ENCODE measurements at regions not wholly inside any gene's neighbourhood (a gene's known extent, or its start where the extent isn't known, plus 50 kb on each side); places are given as distances from the start of the nearest gene placed in this dataset.

GRCh38 chr9:83138422-83139135 lies 75.6 kb upstream of the RASEF start:
- no peak overlapping the region for H3K9ac ChIP-seq
- no peak overlapping the region for H3K4me3 ChIP-seq
- no peak overlapping the region for H2AFZ ChIP-seq (replicated peaks)
- no peak for DNase-seq (ENCODE audit: low spot score)
- no peaks in the 10 kb centered on the region for H3F3A ChIP-seq (ENCODE audit: low read depth)
- no peaks in the 10 kb centered on the region for H3K9me3 Mint-ChIP-seq
- no peak overlapping the region for H3K4me3 Mint-ChIP-seq
- peaks cover 3% of the 10 kb centered on the region for H3K4me1 Mint-ChIP-seq
- H3K36me3 Mint-ChIP-seq = no peaks in the 10 kb centered on the region
- H3K4me2 ChIP-seq = no peak overlapping the region
- TF ChIP-seq EZH2 (IDR thresholded peaks at IDR 0.05) = no peak
- TF ChIP-seq EZH2phosphoT487 (IDR thresholded peaks at IDR 0.05) = no peak
- TF ChIP-seq CTCF (IDR thresholded peaks at IDR 0.05) = no peak
- no peaks in the 10 kb centered on the region for H3K9me3 ChIP-seq (ENCODE audit: low read depth)
- H3K27ac ChIP-seq = no peak overlapping the region
- H3K79me2 ChIP-seq (ENCODE audit: low read depth) = no peaks in the 10 kb centered on the region
- H3K27me3 Mint-ChIP-seq (ENCODE audit: insufficient read depth, low read depth) = peaks cover 2% of the 10 kb centered on the region
- H3K4me1 ChIP-seq = no peaks in the 10 kb centered on the region
- no peaks in the 10 kb centered on the region for H3K27me3 ChIP-seq
- no peaks in the 10 kb centered on the region for H4K20me1 ChIP-seq (ENCODE audit: low read depth)
- H3K27ac Mint-ChIP-seq = no peak overlapping the region
- no peaks in the 10 kb centered on the region for H3K36me3 ChIP-seq

- no peak for DNase-seq (ENCODE audit: low spot score)
- Histone ChIP-seq H3K4me1 (no peaks in the 10 kb centered on the region), H4K20me1 (ENCODE audit: low read depth) (no peaks in the 10 kb centered on the region), H3K4me3 (no peak overlapping the region), H3F3A (ENCODE audit: low read depth) (no peaks in the 10 kb centered on the region), H3K27ac (no peak overlapping the region), H3K36me3 (no peaks in the 10 kb centered on the region), H3K4me2 (no peak overlapping the region), H3K9me3 (ENCODE audit: low read depth) (no peaks in the 10 kb centered on the region), H3K27me3 (no peaks in the 10 kb centered on the region), H3K79me2 (ENCODE audit: low read depth) (no peaks in the 10 kb centered on the region), H3K9ac (no peak overlapping the region), H2AFZ (replicated peaks) (no peak overlapping the region)
- no peaks in the 10 kb centered on the region for H3K36me3 Mint-ChIP-seq
- no peak overlapping the region for H3K4me3 Mint-ChIP-seq
- peaks cover 3% of the 10 kb centered on the region for H3K9me3 Mint-ChIP-seq
- peaks cover 3% of the 10 kb centered on the region for H3K4me1 Mint-ChIP-seq
- TF ChIP-seq EZH2 (IDR thresholded peaks at IDR 0.05) (no peak), EZH2phosphoT487 (IDR thresholded peaks at IDR 0.05) (no peak), CTCF (IDR thresholded peaks at IDR 0.05) (no peak)
- no peaks in the 10 kb centered on the region for H3K27me3 Mint-ChIP-seq (ENCODE audit: insufficient read depth, low read depth)
- no peak overlapping the region for H3K27ac Mint-ChIP-seq
Observed at GRCh38 chr9:83133316-83133715, 70.4 kb upstream of the RASEF start.

- Mint-ChIP-seq H3K36me3 (no peaks in the 10 kb centered on the region), H3K4me3 (no peak overlapping the region), H3K4me1 (peaks cover 3% of the 10 kb centered on the region), H3K27me3 (ENCODE audit: insufficient read depth, low read depth) (no peaks in the 10 kb centered on the region), H3K27ac (no peak overlapping the region), H3K9me3 (peaks cover 3% of the 10 kb centered on the region)
- Histone ChIP-seq H3K4me2 (no peak overlapping the region), H3K36me3 (no peaks in the 10 kb centered on the region), H2AFZ (replicated peaks) (no peak overlapping the region), H3K79me2 (ENCODE audit: low read depth) (no peaks in the 10 kb centered on the region), H3K4me1 (no peaks in the 10 kb centered on the region), H3K9me3 (ENCODE audit: low read depth) (no peaks in the 10 kb centered on the region), H3F3A (ENCODE audit: low read depth) (no peaks in the 10 kb centered on the region), H3K27me3 (no peaks in the 10 kb centered on the region), H3K27ac (no peak overlapping the region), H3K9ac (no peak overlapping the region), H4K20me1 (ENCODE audit: low read depth) (no peaks in the 10 kb centered on the region), H3K4me3 (no peak overlapping the region)
- TF ChIP-seq CTCF (IDR thresholded peaks at IDR 0.05) (no peak), EZH2 (IDR thresholded peaks at IDR 0.05) (no peak), EZH2phosphoT487 (IDR thresholded peaks at IDR 0.05) (no peak)
- DNase-seq (ENCODE audit: low spot score) = no peak
Observed at GRCh38 chr9:83132768-83133167, 69.8 kb upstream of the RASEF start.
